Esophagus muscularis mucosa (tissue), 4 donors: ENCODE measurements at regions not wholly inside any gene's neighbourhood (a gene's known extent, or its start where the extent isn't known, plus 50 kb on each side); places are given as distances from the start of the nearest gene placed in this dataset.

ENCODE experiments used
- DNase-seq: peaks from one replicate; pipeline ENCODE4 v3.0.0-alpha.2; 2017; ENCODE audit errors: extremely low spot score
- H3K27ac ChIP-seq, 4 donors: fragments of 200-600 bp; sonication (generic); replicated peaks in 1 of 4; 1 replicate in 3 of 4; 2 replicates in 1 of 4; pipeline ENCODE4 v1.5.1; 2016 to 2019; ENCODE audit warnings: mild to moderate bottlenecking in 1 of 4
- H3K27me3 ChIP-seq, 4 donors: fragments of 200-600 bp; sonication (generic); one replicate each; pipeline versions ENCODE4 v1.5.1 to v1.6.0; 2016 to 2019
- H3K36me3 ChIP-seq, 4 donors: fragments of 200-600 bp; sonication (generic); one replicate each; pipeline ENCODE4 v1.5.1; 2016 to 2019
- H3K4me1 ChIP-seq, 4 donors: fragments of 200-600 bp; sonication (generic); one replicate each; pipeline ENCODE4 v1.5.1; 2016 to 2019
- H3K4me3 ChIP-seq, 4 donors: fragments of 200-600 bp; sonication (generic); 1 replicate in 2 of 4; 2 replicates in 2 of 4; pipeline ENCODE4 v1.5.1; 2016 to 2019; ENCODE audit warnings: mild to moderate bottlenecking in 4 of 4, moderate library complexity in 1 of 4
- H3K9me3 ChIP-seq, 4 donors: fragments of 200-600 bp; sonication (generic); 1 replicate in 3 of 4; 2 replicates in 1 of 4; pipeline ENCODE4 v1.5.1; 2016 to 2019
- EP300 ChIP-seq: sonication (generic); formaldehyde crosslinking; IDR thresholded peaks from one replicate; pipeline ENCODE4 v1.6.1; 2017; ENCODE audit warnings: antibody characterized with exemption
- POLR2A ChIP-seq: fragments of 450-650 bp; IDR thresholded peaks from one replicate; pipeline ENCODE4 v1.6.1; 2017; ENCODE audit warnings: antibody characterized with exemption, moderate library complexity, mild to moderate bottlenecking, low read depth
- POLR2AphosphoS5 ChIP-seq, 2 donors: sonication (generic); formaldehyde crosslinking; IDR thresholded peaks; one replicate each; pipeline ENCODE4 v1.6.1; 2017; ENCODE audit warnings: antibody characterized with exemption in 2 of 2
- WGBS: methylation state at CpG from one replicate; pipeline ENCODE4 v1.1.5; 2018; 5-methylcytosine and 5-hydroxymethylcytosine counted together
- intact Hi-C: fragments of 100-400 bp; cut with DNase I; formaldehyde crosslinking; loops from one replicate; pipeline ENCODE4 v1.15.1; 2023
- TF ChIP-seq, protein P1 (sequence below), 3 experiments: fragments of 200-600 bp in 2 of 3; fragments of 450-650 bp in 1 of 3; sonication (generic) in 2 of 3; IDR thresholded peaks; one replicate each; pipeline ENCODE4 v1.5.1; 2017 to 2019; ENCODE audit warnings: antibody characterized with exemption in 3 of 3, mild to moderate bottlenecking in 2 of 3, moderate library complexity in 1 of 3

DNA sequence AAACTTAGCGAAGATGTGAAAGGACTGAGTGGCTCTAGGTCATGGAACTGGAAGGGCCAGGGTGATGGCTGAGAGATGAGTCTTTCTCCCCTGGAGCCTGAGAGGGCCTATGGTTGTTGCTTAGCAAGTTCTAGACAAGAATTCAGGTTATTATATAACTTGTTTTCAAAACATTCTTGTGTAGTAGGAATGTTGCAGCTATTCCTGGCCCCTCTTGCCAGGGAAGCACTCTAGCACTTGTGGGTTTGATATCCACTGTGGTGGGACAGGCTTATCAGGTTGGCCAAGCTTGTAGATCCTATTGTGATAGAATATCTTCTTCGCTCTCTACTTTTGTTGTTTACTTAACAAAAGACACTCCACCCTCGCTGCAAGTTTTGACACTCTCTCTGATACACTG lies 211.8 kb upstream of the CITED2 start:
- Histone ChIP-seq H3K27ac (no peak overlapping the region), H3K4me1 (peaks cover 27 to 40% (median 36%) of the 10 kb centered on the region in 4 donors), H3K36me3 (no peaks in the 10 kb centered on the region), H3K9me3 (no peaks in the 10 kb centered on the region), H3K27me3 (no peaks in the 10 kb centered on the region), H3K4me3 (no peak overlapping the region)
- DNase-seq, result peak; percentile 68
- TF ChIP-seq EP300, result no peak
- TF ChIP-seq POLR2A, result no peak
- no peak for TF ChIP-seq POLR2AphosphoS5 (IDR thresholded peaks at IDR 0.05)
- TF ChIP-seq, protein P1, sequence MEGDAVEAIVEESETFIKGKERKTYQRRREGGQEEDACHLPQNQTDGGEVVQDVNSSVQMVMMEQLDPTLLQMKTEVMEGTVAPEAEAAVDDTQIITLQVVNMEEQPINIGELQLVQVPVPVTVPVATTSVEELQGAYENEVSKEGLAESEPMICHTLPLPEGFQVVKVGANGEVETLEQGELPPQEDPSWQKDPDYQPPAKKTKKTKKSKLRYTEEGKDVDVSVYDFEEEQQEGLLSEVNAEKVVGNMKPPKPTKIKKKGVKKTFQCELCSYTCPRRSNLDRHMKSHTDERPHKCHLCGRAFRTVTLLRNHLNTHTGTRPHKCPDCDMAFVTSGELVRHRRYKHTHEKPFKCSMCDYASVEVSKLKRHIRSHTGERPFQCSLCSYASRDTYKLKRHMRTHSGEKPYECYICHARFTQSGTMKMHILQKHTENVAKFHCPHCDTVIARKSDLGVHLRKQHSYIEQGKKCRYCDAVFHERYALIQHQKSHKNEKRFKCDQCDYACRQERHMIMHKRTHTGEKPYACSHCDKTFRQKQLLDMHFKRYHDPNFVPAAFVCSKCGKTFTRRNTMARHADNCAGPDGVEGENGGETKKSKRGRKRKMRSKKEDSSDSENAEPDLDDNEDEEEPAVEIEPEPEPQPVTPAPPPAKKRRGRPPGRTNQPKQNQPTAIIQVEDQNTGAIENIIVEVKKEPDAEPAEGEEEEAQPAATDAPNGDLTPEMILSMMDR (IDR thresholded peaks at IDR 0.05), result no peak
- intact Hi-C loops, result no loop called here
- whole genome bisulfite sequencing, result 98% methylated on average over 3 of the region's 3 CpGs

DNA sequence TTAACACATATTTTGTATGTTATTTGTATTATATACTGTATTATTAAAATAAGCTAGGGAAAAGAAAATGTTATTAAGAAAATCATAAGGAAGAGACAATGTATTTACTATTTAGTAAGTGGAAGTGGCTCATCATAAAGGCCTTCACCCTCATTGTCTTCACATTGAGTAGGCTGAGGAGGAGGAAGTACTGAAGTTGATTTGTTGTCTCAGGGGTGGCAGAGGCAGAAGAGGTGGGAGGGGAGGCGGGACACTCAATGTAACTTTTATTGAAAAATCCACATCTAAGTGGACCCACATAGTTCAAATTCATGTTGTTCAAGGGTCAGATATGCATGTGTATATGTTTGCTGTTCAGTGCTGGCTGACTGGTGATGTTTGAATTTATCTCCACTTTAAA lies 210.2 kb upstream of the CITED2 start:
- WGBS, result 96% methylated on average over 1 of the region's 1 CpG
- no peak overlapping the region for H3K27ac ChIP-seq
- H3K9me3 ChIP-seq, result no peaks in the 10 kb centered on the region
- H3K27me3 ChIP-seq, result no peaks in the 10 kb centered on the region
- peaks cover 17 to 23% (median 20%) of the 10 kb centered on the region in 4 donors for H3K4me1 ChIP-seq
- H3K4me3 ChIP-seq, result no peak overlapping the region
- TF ChIP-seq, protein P1 (IDR thresholded peaks at IDR 0.05), result no peak
- TF ChIP-seq POLR2A, result no peak
- no peak for TF ChIP-seq EP300
- TF ChIP-seq POLR2AphosphoS5 (IDR thresholded peaks at IDR 0.05), result no peak
- intact Hi-C loops, result no loop called here
- no peaks in the 10 kb centered on the region for H3K36me3 ChIP-seq
- no peak for DNase-seq

DNA sequence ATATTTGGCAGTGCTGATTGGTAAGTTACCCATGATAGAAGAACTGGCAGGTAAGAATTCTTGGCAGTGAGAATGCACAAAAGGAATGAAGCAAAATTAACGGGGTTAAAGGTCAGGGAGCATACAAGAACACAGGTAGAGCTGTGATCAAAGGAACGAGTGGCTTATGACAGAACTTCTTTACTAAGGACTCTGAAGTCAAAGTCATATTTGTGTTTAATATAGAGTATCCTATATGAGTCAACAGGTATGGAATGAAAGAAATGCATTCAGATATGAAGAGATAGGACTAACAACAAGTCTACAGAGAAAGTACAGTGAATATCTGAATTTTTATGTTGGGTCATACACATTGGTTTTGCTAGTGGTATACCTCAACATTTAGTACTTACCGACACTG lies 209.0 kb upstream of the CITED2 start:
- H3K36me3 ChIP-seq, result no peaks in the 10 kb centered on the region
- H3K4me1 ChIP-seq, result peaks cover 9 to 15% (median 14%) of the 10 kb centered on the region in 4 donors
- intact Hi-C loops, result no loop called here
- DNase-seq, result no peak
- TF ChIP-seq EP300 (no peak), POLR2AphosphoS5 (IDR thresholded peaks at IDR 0.05) (no peak), POLR2A (no peak)
- TF ChIP-seq, protein P1 (IDR thresholded peaks at IDR 0.05), result no peak
- H3K4me3 ChIP-seq, result no peak overlapping the region
- no peak overlapping the region for H3K27ac ChIP-seq
- 92% methylated on average over 3 of the region's 3 CpGs for WGBS
- no peaks in the 10 kb centered on the region for H3K9me3 ChIP-seq
- no peaks in the 10 kb centered on the region for H3K27me3 ChIP-seq

DNA sequence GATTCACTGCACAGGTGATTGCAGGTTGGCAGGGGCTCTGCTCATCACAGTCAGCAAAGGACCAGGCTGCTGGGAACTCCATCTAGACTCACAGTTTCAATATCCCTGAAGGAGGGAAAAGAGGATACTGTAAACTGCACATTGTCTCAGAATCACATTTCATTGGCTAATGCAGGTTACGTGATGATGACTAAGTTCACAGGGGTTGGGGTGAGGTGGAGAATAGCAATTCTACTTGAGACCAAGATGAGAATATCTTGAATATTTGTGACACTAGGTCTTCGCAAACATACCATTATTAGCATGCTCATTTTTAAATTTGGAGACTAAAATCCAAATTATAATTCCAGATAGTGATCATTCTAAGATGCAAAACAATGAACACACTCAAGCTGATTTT lies 208.5 kb upstream of the CITED2 start:
- no peak overlapping the region for H3K27ac ChIP-seq
- TF ChIP-seq EP300 (no peak), POLR2AphosphoS5 (IDR thresholded peaks at IDR 0.05) (no peak), POLR2A (no peak)
- TF ChIP-seq, protein P1 (IDR thresholded peaks at IDR 0.05), result no peak
- H3K4me1 ChIP-seq, result peaks cover 4 to 15% (median 14%) of the 10 kb centered on the region in 4 donors
- DNase-seq, result no peak
- intact Hi-C loops, result no loop called here
- H3K36me3 ChIP-seq, result no peaks in the 10 kb centered on the region
- 89% methylated on average over 2 of the region's 2 CpGs for WGBS
- no peaks in the 10 kb centered on the region for H3K9me3 ChIP-seq
- H3K27me3 ChIP-seq, result no peaks in the 10 kb centered on the region
- H3K4me3 ChIP-seq, result no peak overlapping the region

DNA sequence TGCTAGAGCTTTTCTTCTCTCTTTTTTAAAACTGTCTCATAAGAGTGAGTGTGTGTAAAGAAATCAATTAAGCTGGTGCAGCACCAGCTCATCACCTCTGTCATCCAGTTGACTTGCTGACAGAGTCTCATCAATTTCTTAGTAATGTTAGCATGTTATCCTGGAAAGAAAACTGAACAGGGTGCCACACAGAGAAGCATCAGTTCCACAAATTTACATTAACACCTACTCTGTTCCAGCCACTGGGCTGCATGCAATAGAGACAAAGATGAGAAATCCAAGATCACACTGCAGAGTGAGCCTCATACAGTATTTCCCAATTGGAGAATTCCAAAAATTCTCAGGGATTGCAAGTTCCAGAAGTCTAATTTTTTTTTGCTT lies 207.0 kb upstream of the CITED2 start:
- H3K36me3 ChIP-seq, result no peaks in the 10 kb centered on the region
- H3K27ac ChIP-seq, result no peak overlapping the region
- H3K27me3 ChIP-seq, result no peaks in the 10 kb centered on the region
- DNase-seq, result no peak
- TF ChIP-seq, protein P1 (IDR thresholded peaks at IDR 0.05), result no peak
- TF ChIP-seq EP300, result no peak
- intact Hi-C loops, result no loop called here
- H3K9me3 ChIP-seq, result no peaks in the 10 kb centered on the region
- no peak overlapping the region for H3K4me3 ChIP-seq
- peaks cover 0 to 16% (median 11%) of the 10 kb centered on the region in 4 donors for H3K4me1 ChIP-seq
